Nucleus accumbens (tissue), 56 donors: ENCODE measurements at regions not wholly inside any gene's neighbourhood (a gene's known extent, or its start where the extent isn't known, plus 50 kb on each side); places are given as distances from the start of the nearest gene placed in this dataset.

Source experiments
- DNase-seq, 56 donors: peaks; one replicate each; lab custom pipeline; 2025; lab: John Stamatoyannopoulos, UW

- DNase-seq, result no peak
Observed at GRCh38 chr1:217012659-217013058, 289.4 kb upstream of the ESRRG start.

- DNase-seq, result no peak
Observed at GRCh38 chr1:217011097-217011496, 287.9 kb upstream of the ESRRG start.

GRCh38 chr1:217010253-217010652 lies 287.0 kb upstream of the ESRRG start:
- DNase-seq, result no peak

GRCh38 chr1:217009376-217009775 lies 286.1 kb upstream of the ESRRG start:
- peak in 1 of 56 donors; percentile 20 for DNase-seq

- DNase-seq, result no peak
Observed at GRCh38 chr1:217004776-217005436, 281.7 kb upstream of the ESRRG start.

GRCh38 chr1:217003355-217003754 lies 280.1 kb upstream of the ESRRG start:
- no peak for DNase-seq

- no peak for DNase-seq
Observed at GRCh38 chr1:216997831-216998230, 274.6 kb upstream of the ESRRG start.

GRCh38 chr1:216997069-216997468 lies 273.8 kb upstream of the ESRRG start:
- DNase-seq, result no peak

- no peak for DNase-seq
Observed at GRCh38 chr1:216984536-216984935, 261.3 kb upstream of the ESRRG start.

- no peak for DNase-seq
Observed at GRCh38 chr1:216983823-216984222, 260.6 kb upstream of the ESRRG start.

GRCh38 chr1:216961516-216961915 lies 238.3 kb upstream of the ESRRG start:
- DNase-seq, result no peak

- no peak for DNase-seq
Observed at GRCh38 chr1:216960716-216961115, 237.5 kb upstream of the ESRRG start.

- no peak for DNase-seq
Observed at GRCh38 chr1:216958569-216958968, 235.3 kb upstream of the ESRRG start.

GRCh38 chr1:216953495-216953894 lies 230.3 kb upstream of the ESRRG start:
- DNase-seq, result no peak

GRCh38 chr1:216952864-216953263 lies 229.6 kb upstream of the ESRRG start:
- no peak for DNase-seq

GRCh38 chr1:216945538-216946080 lies 222.4 kb upstream of the ESRRG start:
- peak in 7 of 56 donors; percentile 10 to 41 (median 13) for DNase-seq

- no peak for DNase-seq
Observed at GRCh38 chr1:216944864-216945510, 221.8 kb upstream of the ESRRG start.

GRCh38 chr1:216937491-216937890 lies 214.3 kb upstream of the ESRRG start:
- no peak for DNase-seq

GRCh38 chr1:216936779-216937178 lies 213.6 kb upstream of the ESRRG start:
- no peak for DNase-seq

- DNase-seq, result no peak
Observed at GRCh38 chr1:216935901-216936300, 212.7 kb upstream of the ESRRG start.

- no peak for DNase-seq
Observed at GRCh38 chr1:216932424-216932823, 209.2 kb upstream of the ESRRG start.
